SHP77 treated with DMSO at 0.1 percent for 48 hours (cell line): ENCODE measurements at regions not wholly inside any gene's neighbourhood (a gene's known extent, or its start where the extent isn't known, plus 50 kb on each side); places are given as distances from the start of the nearest gene placed in this dataset.

ENCODE experiments used
- DNase-seq: peaks from one replicate; lab custom pipeline; 2025; lab: John Stamatoyannopoulos, UW

DNA sequence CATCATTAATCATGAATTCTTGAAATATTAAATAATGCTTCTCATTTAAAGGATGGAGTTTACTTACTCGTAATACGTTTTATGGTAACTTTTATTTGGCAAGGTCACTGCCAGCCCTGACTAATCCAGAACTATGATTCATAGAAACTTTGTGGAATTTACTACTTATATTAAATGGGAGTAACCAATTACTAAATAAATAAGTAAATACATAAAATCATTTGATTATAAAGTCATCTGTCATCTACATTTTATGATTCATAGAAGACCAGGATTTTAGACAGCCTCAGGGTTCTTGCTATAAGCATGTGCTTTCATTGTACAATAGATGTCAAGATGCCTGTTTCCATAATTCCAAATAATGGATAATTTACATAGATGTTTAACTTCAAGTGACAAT, 611.1 kb downstream of the TBC1D4 start:
- no peak for DNase-seq

DNA sequence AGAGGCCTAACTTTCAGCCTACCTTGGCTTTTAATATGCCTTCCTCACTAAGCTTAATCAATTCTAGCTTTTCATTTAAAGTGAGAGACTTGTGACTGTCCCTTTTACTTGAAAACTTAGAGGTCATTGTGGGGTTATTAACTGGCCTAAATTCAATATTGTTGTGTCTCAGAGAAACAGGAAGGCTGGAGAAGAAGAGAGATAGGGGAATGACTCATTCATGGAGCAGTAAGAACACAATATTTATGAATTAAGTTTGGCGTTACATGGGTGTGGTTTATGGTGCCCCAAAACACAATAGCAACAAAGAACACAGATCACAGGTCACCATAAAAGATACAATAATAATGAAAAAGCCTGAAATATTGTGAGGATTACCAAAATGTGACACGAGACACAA, 612.1 kb downstream of the TBC1D4 start:
- no peak for DNase-seq

DNA sequence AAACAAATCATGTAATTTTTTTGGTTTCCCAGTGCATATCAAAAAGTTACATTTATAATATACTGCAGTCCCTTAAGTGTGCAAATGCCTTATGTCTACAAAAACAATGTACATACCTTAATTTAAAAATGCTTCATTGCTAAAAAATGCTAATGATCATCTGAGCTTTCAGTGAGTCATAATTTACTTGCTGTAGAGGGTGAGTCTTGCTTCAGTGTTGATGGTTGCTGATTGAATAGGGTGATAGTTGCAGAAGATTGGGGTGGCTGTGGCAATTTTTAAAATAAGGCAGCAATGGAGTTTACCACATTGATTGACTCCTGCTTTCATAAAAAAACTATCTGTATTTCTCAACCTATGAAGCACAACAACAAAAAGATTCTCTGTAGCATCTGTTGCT, 613.9 kb downstream of the TBC1D4 start:
- no peak for DNase-seq

DNA sequence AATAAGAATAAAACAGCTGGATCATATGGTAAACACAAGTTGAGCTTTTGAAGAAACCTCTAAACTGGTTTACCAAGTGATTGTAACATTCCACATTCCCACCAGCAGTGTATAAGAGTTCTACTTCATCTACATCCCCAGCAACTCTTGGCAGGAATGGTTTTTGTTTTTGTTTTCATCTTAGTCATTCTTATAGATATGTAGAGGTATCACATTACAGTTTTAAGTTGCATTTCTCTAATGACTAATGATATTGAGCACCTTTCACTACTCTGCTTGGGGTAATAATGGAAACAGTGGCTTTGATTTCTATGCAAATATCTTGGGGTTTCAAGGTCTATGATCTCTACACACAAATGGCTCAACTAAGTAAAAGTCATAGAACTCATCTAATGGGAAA, 614.5 kb downstream of the TBC1D4 start:
- no peak for DNase-seq

DNA sequence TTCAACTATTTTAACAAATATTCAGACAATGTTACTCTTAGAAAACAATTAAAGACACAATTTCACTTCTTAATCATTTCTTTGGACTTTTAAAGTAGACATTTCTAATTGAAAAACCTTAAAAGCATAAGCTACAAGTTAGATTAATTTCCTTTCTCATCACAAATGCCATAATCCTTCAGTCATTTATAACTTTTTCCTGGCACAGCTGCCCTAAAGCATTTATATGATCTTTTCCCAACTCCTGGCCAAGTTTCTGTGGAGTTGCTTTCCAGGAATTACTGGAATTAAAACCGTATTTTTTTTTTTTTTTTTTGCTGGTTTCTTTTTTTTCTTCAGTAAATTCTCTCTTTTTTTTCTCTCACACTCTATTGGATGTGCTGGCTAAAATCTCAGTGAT, 615.9 kb downstream of the TBC1D4 start:
- no peak for DNase-seq

DNA sequence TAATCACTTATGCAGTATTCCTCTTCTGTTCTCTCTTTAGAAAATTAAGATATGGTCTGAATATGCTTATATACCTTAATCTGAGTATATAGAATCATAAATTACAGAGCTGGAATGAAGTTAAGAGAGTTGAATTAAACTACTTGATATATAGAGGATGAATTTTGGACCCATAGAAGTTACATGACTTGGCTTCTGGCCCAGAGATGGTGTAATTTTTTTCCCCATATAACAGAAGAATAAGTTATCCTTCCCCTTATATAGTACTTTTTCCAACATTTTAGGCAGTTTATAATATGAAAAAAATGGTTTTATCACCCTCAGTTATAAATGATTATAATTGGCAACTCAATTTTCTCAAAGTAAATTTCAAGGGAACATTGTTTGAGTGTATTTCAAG, 616.3 kb downstream of the TBC1D4 start:
- DNase-seq: no peak

DNA sequence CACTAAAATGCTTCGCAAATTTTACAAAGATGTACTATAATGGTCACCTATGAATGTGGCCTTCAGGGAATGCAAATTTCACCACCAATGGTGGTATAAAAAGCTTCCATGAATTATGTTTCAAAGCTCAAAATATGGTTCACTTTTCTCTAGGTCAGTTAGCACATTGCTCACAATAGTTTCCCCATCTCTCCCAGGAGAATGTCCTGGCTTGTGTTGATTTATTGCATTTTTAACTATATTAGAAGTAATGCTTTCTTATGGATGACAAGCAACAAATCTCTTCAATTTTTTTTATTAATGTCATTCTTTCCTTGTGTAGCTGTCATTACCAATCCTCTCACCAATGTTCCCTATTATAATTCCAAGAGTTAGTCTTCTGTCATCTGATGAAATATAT, 621.2 kb downstream of the TBC1D4 start:
- DNase-seq: no peak

DNA sequence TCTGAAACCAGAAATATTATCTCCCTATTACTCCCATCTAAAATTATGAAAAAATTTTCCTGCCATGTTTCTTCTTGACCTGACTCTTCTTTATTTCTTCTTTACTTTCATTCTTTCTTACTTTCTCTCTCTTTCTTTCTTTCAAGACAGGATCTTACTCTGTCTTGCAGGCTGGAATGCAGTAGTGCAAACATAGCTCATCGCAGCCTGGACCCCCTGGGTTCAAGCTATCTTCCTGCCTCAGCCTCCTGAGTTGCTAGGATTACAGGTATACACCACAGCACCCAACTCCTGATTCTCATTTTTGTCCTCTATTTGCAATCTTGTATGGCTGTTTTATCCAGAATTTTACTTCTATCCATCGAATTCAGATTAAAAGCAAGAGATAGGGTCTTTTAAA, 631.1 kb downstream of the TBC1D4 start:
- no peak for DNase-seq

DNA sequence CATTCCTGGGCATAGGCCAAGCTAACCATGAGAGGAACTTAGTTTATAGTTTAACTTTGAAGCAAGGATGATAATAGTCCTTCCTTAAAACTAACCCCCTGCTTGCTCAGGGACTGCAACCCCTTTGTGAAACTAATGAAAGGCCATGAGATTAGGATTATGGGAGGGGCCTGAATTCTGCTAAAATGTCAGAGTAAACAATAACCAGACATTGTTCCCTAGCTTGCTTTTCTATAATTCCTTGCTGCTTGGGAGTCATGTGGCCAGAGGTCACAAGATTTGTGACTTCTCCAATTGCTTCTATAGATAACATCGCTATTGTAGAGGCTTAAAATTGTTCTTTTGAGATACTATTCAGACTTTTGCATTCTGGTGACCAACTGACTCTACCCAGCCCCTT, 634.0 kb downstream of the TBC1D4 start:
- DNase-seq: no peak

DNA sequence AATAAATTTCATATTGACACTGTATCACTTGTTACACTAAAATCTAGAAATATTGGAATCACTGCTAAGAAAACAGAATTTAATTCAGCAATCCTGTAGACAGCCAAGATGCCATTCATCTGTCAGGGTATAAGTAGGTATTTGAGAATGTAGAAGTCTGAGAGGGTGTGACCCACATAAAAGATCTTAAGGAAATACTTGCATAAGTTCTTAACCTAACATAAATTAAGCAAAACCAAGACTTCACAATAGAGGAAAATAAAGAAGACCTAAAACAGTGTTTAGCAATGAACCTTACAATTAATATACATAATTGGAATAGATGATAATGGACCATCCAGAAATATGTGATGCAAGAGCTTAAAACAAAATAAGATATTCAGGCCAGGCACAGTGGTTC, 636.2 kb downstream of the TBC1D4 start:
- no peak for DNase-seq

DNA sequence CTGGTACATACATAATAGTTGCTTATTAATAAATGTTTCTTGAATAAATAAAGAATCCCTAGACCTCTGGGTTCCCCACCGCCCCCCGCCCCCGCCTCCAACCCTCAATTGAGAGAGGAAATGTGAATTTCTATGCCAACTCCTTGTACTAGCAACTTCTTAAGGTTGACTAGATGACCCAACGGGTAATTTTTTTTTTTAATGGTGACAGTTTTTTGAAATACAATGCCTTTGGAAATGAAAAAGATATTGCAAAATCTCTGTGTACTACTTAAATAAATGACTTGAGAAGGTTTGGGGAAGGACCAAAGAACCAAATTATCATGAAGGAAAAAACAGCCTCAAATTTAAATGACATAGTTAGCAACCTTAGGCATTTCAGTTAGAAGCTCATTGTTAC, 640.3 kb downstream of the TBC1D4 start:
- DNase-seq: no peak

DNA sequence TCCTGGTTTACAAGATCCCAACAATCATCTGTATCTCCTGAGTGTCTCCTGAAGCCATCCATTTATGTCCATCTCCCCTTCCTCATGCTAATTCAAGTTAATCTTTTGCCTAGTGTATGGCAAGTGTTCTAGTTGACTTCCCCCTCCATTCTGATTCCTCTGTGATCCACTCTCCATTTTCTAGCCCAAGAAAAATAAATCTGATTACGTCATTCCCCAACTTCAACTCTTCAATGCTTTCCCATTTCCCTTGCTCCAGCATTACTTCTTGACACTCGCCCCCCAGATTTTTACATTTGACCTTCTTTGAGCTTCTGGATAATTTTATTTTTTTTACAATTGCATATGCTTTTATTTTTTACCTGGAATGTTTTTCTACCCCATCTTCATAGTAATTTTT, 640.8 kb downstream of the TBC1D4 start:
- DNase-seq: no peak

DNA sequence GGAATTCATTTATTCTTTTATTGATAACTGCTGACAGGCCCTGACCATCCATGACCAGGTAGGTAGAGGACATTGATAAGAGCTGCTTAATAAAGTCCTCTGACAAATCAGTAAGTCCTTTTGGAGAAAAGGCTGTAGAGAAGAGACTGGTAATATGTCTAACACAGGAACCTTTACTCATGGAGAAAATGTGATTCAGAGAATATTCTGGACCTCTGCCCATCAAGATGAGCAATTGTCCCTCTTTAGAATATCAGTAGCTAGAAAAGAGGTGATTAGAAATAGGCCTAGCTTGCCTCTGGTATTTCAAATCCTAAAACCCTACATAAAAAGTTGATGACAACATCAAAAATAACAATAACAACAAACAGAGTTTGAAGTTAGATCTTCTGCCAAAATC, 642.3 kb downstream of the TBC1D4 start:
- no peak for DNase-seq

DNA sequence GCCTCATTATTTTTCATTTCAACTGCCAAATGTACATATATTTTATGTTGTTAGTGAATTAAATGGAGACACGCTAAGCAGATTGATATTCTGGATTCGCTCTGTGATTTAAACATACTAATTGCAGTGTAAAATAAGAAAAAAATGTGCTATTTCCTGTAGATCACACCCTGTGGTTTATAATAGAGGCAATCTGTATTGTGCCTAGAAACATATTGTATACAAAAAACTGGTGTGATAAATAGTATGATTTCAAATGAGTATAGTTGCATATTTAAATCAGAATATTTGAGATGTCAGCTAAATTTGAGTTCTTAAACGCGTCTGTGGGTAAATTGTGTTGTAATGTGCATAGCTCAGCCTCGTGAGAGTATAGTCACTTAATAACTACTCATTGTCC, 643.9 kb downstream of the TBC1D4 start:
- DNase-seq: no peak

DNA sequence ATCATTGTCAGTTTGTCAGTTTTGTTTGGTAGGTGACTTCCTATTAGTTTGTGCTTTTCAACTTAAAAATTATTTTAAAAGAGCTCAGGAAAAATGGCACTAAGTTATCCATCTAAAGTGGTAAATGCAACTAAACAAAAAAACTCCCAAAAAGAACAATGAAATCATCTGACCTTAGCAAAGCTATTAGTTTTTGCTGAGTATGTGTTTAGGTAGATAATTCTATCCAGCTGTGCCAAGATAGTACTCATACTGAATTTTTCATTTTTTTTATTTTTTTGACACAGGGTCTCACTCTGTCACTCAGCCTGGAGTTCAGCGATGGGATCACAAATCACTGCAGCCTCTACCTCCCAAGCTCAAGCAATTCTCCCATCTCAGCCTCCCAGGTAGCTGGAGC, 645.3 kb downstream of the TBC1D4 start:
- no peak for DNase-seq

DNA sequence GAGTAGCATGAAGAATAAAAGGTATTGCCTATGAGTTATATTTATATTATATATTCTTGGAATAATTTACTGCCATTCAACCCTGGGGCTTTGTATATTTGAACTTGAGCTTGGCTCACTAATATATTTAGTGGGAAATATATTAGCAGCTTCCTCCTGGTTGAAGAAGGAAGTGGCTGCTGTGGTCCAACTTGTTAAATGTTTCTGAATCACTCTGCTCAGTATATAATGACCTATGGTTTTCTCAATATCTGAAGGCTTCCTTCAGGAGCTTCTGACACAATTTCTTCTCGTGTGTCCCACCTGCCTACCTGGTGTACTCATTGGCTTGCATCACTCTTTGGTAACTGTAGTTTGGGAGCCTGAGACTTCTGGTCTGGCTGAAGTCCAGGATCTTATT, 646.4 kb downstream of the TBC1D4 start:
- DNase-seq: no peak

DNA sequence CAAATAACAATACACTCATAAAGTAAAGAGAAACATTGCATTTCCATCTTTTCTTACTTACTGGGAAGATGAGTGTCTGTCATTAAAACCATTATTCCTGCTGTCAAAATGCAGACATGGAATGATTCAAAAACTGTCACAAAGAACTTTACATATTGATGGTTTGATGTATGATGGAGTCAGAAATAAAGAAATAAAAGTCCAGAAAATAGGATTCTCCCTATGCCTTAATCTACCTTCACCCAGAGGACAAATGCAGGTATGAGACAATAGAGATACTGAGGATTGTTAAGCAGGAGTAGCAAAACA, 656.1 kb downstream of the TBC1D4 start:
- DNase-seq: no peak

DNA sequence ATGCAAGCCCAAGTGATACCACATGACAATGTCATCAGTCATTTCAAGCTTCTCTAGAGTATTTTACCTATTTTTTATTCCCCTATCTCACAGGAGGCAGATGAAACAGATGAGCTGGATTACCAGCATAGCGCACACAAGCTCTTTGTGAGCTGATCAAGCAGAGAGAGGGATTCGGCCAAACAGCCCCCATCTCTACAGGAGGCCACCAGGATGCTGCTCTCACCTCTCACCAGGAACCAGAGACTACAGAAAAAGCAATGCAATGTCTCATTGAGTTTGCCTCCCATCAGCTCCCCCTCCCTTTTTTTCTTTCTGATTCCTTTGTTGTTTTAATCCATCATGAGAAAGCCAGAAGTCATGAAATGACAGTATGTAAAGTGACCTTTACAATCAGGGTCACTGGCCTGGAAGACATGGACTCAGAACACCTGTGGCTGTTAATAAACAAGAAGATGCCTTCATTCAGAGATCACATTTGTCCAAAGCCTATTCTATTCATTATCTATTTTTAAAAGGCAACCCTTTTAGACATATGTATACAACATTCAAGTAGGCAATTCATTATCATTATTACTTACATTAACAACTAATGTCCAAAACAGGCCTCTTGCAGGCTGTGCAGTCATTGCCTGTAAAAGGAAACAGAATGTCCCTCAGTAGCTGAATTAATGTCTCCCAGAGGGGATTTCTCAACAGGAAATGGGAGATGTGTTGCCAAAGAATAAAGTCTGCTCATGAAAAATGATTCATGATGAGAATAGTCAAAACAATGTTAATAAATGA, 656.6 kb downstream of the TBC1D4 start:
- no peak for DNase-seq

DNA sequence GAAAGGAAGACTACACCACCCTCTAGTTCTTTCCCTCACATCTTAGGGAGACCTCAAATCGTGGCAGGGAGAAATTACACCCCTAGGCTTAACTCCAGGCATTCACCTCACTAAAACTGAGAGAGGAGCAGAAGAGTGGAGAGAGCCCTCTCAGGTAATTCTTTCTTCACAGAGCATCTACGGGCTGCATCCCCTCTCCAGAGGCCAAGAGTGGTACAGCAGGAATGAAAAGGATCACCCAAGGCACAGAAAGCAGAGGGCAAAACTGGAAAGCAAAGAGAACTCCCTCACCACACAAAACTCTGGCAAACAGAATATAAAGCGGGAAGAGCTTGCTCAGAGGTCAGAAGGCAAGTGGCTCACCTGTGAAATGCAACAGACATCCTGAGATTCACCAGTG, 661.2 kb downstream of the TBC1D4 start:
- DNase-seq: no peak

DNA sequence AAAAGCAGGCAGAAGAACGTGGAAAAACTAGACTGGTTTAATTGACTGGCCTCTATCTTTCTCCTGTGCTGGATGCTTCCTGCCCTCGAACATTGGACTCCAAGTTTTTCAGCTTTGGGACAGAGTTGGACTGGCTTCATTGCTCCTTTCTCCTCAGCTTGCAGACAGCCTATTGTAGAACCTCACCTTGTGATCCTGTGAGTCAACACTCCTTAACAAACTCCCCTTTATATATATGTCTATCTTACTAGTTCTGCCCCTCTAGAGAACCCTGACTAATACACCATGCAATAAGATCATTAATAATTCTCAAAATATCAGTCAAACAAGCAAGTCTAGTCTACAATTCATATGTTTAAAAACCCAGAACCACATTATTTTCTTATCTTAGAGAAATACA, 662.4 kb downstream of the TBC1D4 start:
- DNase-seq: no peak

DNA sequence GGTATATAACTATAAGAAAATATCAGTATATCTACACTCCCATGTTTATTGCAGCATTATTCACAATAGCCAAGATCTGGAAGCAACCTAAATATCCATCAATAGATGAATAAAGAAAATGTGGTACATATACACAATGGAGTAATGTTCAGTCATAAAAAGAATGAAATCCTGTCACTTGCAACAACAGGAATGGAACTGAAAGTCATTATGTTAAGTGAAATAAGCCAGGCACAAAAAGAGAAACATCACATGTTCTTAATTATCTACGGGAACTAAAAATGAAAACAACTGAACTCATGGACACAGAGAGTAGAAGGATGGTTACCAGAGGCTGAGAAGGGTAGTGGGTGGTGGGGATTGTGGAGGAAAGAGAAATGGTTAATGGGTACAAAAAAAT, 665.2 kb downstream of the TBC1D4 start:
- DNase-seq: no peak

DNA sequence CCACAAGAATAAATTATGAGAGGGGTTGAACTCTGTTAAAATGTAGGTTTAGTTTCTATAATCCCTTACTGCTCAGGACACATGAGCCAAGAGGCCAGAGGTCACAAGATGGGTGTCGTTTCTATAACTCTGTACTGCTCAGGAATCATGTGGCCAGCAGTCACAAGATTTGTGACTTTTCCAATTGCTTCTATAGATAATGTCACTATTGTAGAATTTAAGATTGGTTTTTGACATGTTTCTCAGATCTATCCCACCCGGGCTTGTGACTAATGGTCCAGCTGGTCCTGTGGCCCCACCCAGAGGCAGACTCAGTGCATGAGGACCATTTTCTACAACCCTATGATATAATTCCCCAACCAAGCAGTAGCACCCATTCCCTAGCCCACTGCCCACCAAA, 662.0 kb upstream of the KLF12 start:
- no peak for DNase-seq

DNA sequence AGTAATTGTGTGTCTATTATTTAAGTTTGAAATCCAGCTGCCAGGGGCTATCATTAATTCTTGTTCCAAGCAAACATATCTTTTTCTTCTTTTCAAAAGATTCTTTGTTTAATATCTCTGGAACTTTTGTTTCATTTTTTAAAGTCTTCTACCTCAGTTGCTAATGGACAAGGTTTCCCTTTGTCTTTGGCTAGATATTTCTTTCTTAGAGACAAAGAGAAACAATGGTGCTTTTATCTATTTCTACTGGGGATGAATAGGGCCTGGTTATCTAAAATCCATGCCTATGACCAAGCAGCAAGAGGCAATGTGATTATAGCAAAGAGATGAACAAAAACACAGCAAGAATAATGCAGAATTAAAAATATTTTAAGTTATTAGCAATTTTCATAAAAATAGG, 661.3 kb upstream of the KLF12 start:
- DNase-seq: no peak

DNA sequence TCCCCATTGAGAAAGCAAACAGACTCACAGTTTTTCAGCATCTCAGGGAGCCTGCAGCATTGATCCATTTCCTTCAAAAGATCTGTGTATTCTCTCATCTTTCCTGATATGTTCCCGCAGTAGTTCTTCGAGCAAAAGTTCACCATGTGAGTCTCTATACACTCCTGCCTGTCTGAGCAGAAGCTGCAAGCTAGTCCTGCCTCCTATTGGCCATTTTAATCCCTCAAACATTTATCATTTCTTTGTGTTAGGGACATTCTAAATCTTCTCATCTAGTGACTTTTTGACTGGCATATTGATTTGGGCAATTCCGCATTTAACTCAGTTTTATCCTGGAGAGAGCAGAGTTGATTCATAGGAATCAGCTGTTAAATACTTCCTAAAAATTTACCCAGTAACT, 660.4 kb upstream of the KLF12 start:
- no peak for DNase-seq

DNA sequence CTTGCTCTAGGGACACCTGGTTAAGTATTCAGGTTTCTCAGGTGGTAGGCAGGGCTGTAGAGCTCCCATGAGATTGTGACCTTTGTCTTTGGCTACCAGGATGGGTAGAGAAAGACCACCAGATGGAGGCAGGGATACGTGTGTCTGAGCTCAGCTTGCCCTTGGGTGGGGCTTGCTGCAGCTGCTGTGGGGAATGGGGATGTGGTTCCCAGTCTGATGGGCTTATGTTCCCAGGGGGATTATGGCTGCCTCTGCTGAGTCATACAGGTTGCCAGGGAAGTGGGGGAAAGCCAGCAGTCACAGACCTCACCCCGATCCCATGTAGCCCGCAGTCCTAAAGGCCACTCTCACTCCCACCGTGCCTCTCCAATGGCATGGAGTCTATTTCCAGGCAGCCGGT, 659.9 kb upstream of the KLF12 start:
- DNase-seq: no peak
